H9 (cell line): ENCODE measurements at regions not wholly inside any gene's neighbourhood (a gene's known extent, or its start where the extent isn't known, plus 50 kb on each side); places are given as distances from the start of the nearest gene placed in this dataset.

Experiments used
- DNase-seq: peaks from one replicate; pipeline ENCODE4 v3.0.0-alpha.2; 2017
- H2AFZ ChIP-seq: one replicate; pipeline ENCODE4 v1.6.1; 2013; ENCODE audit warnings: mild to moderate bottlenecking, low read length, control low read depth, moderate library complexity
- H2AK5ac ChIP-seq: 2 replicates; pipeline ENCODE4 v1.6.1; 2013; ENCODE audit warnings: low read length, control low read depth, mixed read lengths; ENCODE audit not compliant: insufficient read length
- H2BK120ac ChIP-seq: one replicate; pipeline ENCODE4 v1.6.1; 2013; ENCODE audit warnings: low read depth, mild to moderate bottlenecking, low read length, control low read depth, inconsistent platforms; ENCODE audit not compliant: poor library complexity, severe bottlenecking
- H2BK12ac ChIP-seq: 2 replicates; pipeline ENCODE4 v1.6.1; 2013; ENCODE audit warnings: low read length, control low read depth, mixed read lengths, low read depth; ENCODE audit not compliant: insufficient read length
- H2BK15ac ChIP-seq: 2 replicates; pipeline ENCODE4 v1.6.1; 2013; ENCODE audit warnings: low read depth, low read length, control low read depth
- H2BK20ac ChIP-seq: one replicate; pipeline ENCODE4 v1.6.1; 2013; ENCODE audit warnings: low read depth, mild to moderate bottlenecking, low read length, control low read depth, inconsistent platforms; ENCODE audit not compliant: poor library complexity, severe bottlenecking
- H2BK5ac ChIP-seq: 2 replicates; pipeline ENCODE4 v1.6.1; 2013; ENCODE audit warnings: low read length, control low read depth, mixed read lengths; ENCODE audit not compliant: insufficient read length
- H3K14ac ChIP-seq: 2 replicates; pipeline ENCODE4 v1.6.1; 2013; ENCODE audit warnings: low read length, control low read depth; ENCODE audit not compliant: insufficient read depth
- H3K18ac ChIP-seq: 2 replicates; pipeline ENCODE4 v1.6.1; 2013; ENCODE audit warnings: low read depth, mild to moderate bottlenecking, mixed read lengths, low read length, control low read depth; ENCODE audit not compliant: insufficient read length
- H3K23ac ChIP-seq: 2 replicates; pipeline ENCODE4 v1.6.1; 2013; ENCODE audit warnings: low read length, control low read depth, mixed read lengths, low read depth; ENCODE audit not compliant: insufficient read length
- H3K23me2 ChIP-seq: 2 replicates; pipeline ENCODE4 v1.6.1; 2013; ENCODE audit warnings: low read depth, mild to moderate bottlenecking, mixed read lengths, low read length, control low read depth; ENCODE audit not compliant: insufficient read length, poor library complexity, severe bottlenecking
- H3K27ac ChIP-seq: 2 replicates; pipeline ENCODE4 v1.5.1; 2013; ENCODE audit warnings: low read length, control low read depth, mixed read lengths, low read depth; ENCODE audit not compliant: insufficient read length
- H3K27me3 ChIP-seq: 2 replicates; pipeline ENCODE4 v1.6.1; 2013; ENCODE audit warnings: low read length, control low read depth, inconsistent platforms; ENCODE audit not compliant: insufficient read depth
- H3K4ac ChIP-seq: 2 replicates; pipeline ENCODE4 v1.6.1; 2013; ENCODE audit warnings: low read depth, mild to moderate bottlenecking, control low read depth, inconsistent platforms, low read length, moderate library complexity
- H3K4me1 ChIP-seq: 2 replicates; pipeline ENCODE4 v1.6.1; 2013; ENCODE audit warnings: low read length, control low read depth, inconsistent platforms; ENCODE audit not compliant: insufficient read depth
- H3K4me2 ChIP-seq: 2 replicates; pipeline ENCODE4 v1.6.1; 2013; ENCODE audit warnings: low read length, control low read depth, mixed read lengths; ENCODE audit not compliant: insufficient read length, insufficient read depth
- H3K56ac ChIP-seq: 2 replicates; pipeline ENCODE4 v1.6.1; 2013; ENCODE audit warnings: low read depth, mild to moderate bottlenecking, mixed read lengths, low read length, control low read depth; ENCODE audit not compliant: insufficient read length
- H3K79me1 ChIP-seq: 2 replicates; pipeline ENCODE4 v1.6.1; 2013; ENCODE audit warnings: low read depth, mild to moderate bottlenecking, moderate library complexity, low read length, control low read depth, inconsistent platforms; ENCODE audit not compliant: insufficient read depth, poor library complexity, severe bottlenecking
- H3K79me2 ChIP-seq: 2 replicates; pipeline ENCODE4 v1.6.1; 2013; ENCODE audit warnings: low read length, control low read depth, inconsistent platforms; ENCODE audit not compliant: insufficient read depth
- H3K9ac ChIP-seq: 2 replicates; pipeline ENCODE4 v1.6.1; 2013; ENCODE audit warnings: low read length, control low read depth, mixed read lengths; ENCODE audit not compliant: insufficient read length; ENCODE audit errors: extremely low read depth
- H3K9me3 ChIP-seq: one replicate; pipeline ENCODE4 v1.6.1; 2013; ENCODE audit warnings: low read depth, low read length, inconsistent platforms; ENCODE audit not compliant: control insufficient read depth
- H3T11ph ChIP-seq: one replicate; pipeline ENCODE4 v1.6.1; 2013; ENCODE audit warnings: mild to moderate bottlenecking, low read length, control low read depth, inconsistent platforms
- H4K20me1 ChIP-seq: one replicate; pipeline ENCODE4 v1.6.1; 2013; ENCODE audit not compliant: control insufficient read depth, insufficient read length, insufficient read depth
- H4K5ac ChIP-seq: 2 replicates; pipeline ENCODE4 v1.6.1; 2013; ENCODE audit warnings: low read depth, mild to moderate bottlenecking, mixed read lengths, low read length, control low read depth; ENCODE audit not compliant: insufficient read length
- H4K8ac ChIP-seq: replicated peaks from 2 replicates; pipeline ENCODE4 v1.6.1; 2013; ENCODE audit warnings: low read length, control low read depth, mixed read lengths, low read depth; ENCODE audit not compliant: insufficient read length
- H4K91ac ChIP-seq: 2 replicates; pipeline ENCODE4 v1.6.1; 2013; ENCODE audit warnings: low read depth, mild to moderate bottlenecking, moderate library complexity, mixed read lengths, low read length, control low read depth; ENCODE audit not compliant: insufficient read length
- H3K27ac Mint-ChIP-seq, 3 experiments: 2 replicates in 2 of 3; 3 replicates in 1 of 3; pipeline ENCODE4 v1.8.0; 2020 to 2021; ENCODE audit warnings: mixed read lengths in 3 of 3, mild to moderate bottlenecking in 1 of 3, moderate library complexity in 1 of 3
- H3K27me3 Mint-ChIP-seq: 2 replicates; pipeline ENCODE4 v1.8.0; 2021; ENCODE audit warnings: low read depth, mild to moderate bottlenecking, moderate library complexity, mixed read lengths
- H3K36me3 Mint-ChIP-seq, 3 experiments: 2 replicates in 2 of 3; 3 replicates in 1 of 3; pipeline ENCODE4 v1.8.0; 2020 to 2021; ENCODE audit warnings: low read depth in 3 of 3, mixed read lengths in 3 of 3; ENCODE audit not compliant: insufficient read depth in 1 of 3
- H3K4me1 Mint-ChIP-seq, 2 experiments: 2 replicates each; pipeline ENCODE4 v1.8.0; 2020; ENCODE audit warnings: mixed read lengths in 2 of 2
- H3K4me3 Mint-ChIP-seq, 2 experiments: 2 replicates in 1 of 2; 3 replicates in 1 of 2; pipeline ENCODE4 v1.8.0; 2020 to 2021; ENCODE audit warnings: mild to moderate bottlenecking in 2 of 2, mixed read lengths in 2 of 2, moderate library complexity in 1 of 2
- H3K9me3 Mint-ChIP-seq, 2 experiments: 2 replicates in 1 of 2; 3 replicates in 1 of 2; pipeline ENCODE4 v1.8.0; 2020; ENCODE audit warnings: mild to moderate bottlenecking in 2 of 2, mixed read lengths in 2 of 2, moderate library complexity in 1 of 2
- CTCF ChIP-seq: fragments of 200-600 bp; sonication (generic); conservative IDR thresholded peaks from 3 replicates; pipeline ENCODE4 v1.8.0; 2021; ENCODE audit warnings: antibody characterized with exemption, mild to moderate bottlenecking
- WGBS: extraction: QIAGEN DNeasy Blood & Tissue Kit; methylation state at CpG from one replicate; pipeline ENCODE4 v1.1.7; 2013; ENCODE audit warnings: missing lambda C conversion rate, low lambda C conversion rate, mixed read lengths; ENCODE audit not compliant: insufficient read length; ENCODE audit errors: extremely low coverage; 5-methylcytosine and 5-hydroxymethylcytosine counted together

- Histone ChIP-seq H3K79me2 (no peaks in the 10 kb centered on the region), H3K23ac (no peak overlapping the region), H2AFZ (no peak overlapping the region), H2BK5ac (no peak overlapping the region), H3K4ac (no peak overlapping the region), H4K91ac (no peak overlapping the region), H2AK5ac (no peak overlapping the region), H4K5ac (no peak overlapping the region), H3K4me2 (no peak overlapping the region), H3K18ac (no peak overlapping the region), H3K27me3 (no peaks in the 10 kb centered on the region), H3K27ac (no peak overlapping the region), H3K4me1 (no peaks in the 10 kb centered on the region), H3T11ph (no peak overlapping the region), H3K23me2 (no peaks in the 10 kb centered on the region), H2BK12ac (no peak overlapping the region), H3K79me1 (no peaks in the 10 kb centered on the region), H2BK120ac (no peak overlapping the region), H4K20me1 (no peaks in the 10 kb centered on the region), H3K9ac (no peak overlapping the region), H3K56ac (no peak overlapping the region), H3K9me3 (no peaks in the 10 kb centered on the region), H2BK15ac (no peak overlapping the region), H4K8ac (no peak overlapping the region), H3K14ac (no peak overlapping the region), H2BK20ac (no peak overlapping the region)
- H3K36me3 Mint-ChIP-seq: peaks cover 1 to 17% (median 2%) of the 10 kb centered on the region in 3 experiments; a peak in 4 of 7 replicates
- H3K4me3 Mint-ChIP-seq: no peak overlapping the region
- no CpG with 5 or more reads among the region's 2 CpGs for WGBS
- no peaks in the 10 kb centered on the region; the same call in 1 of the 2 replicates for H3K27me3 Mint-ChIP-seq
- no peak for DNase-seq
- no peak overlapping the region for H3K27ac Mint-ChIP-seq
- no peak for TF ChIP-seq CTCF
- peaks cover 12 to 20% of the 10 kb centered on the region in 2 experiments for H3K9me3 Mint-ChIP-seq
- no peaks in the 10 kb centered on the region for H3K4me1 Mint-ChIP-seq
These were observed 668.6 kb downstream of the GABRG1 start for GRCh38 chr4:45455217-45455616.
